Caco-2 (cell line): ENCODE measurements at regions not wholly inside any gene's neighbourhood (a gene's known extent, or its start where the extent isn't known, plus 50 kb on each side); places are given as distances from the start of the nearest gene placed in this dataset.

Source experiments
- BruUV-seq: library from RNA; stranded (reverse); fragments of 400-500 nt; replicated peaks from 2 replicates; lab custom pipeline; 2021; lab: Mats Ljungman, UMichigan
- CTCF ChIA-PET: fragments of 300-600 bp; sonication (Branson Sonifier 250); formaldehyde crosslinking; loops from one replicate; lab custom pipeline; 2022; ENCODE audit warnings: antibody characterized with exemption; lab: Charles Lee
- POLR2A ChIA-PET: fragments of 300-600 bp; sonication (Branson Sonifier 250); formaldehyde crosslinking; loops from one replicate; lab custom pipeline; 2022; ENCODE audit warnings: antibody characterized with exemption; lab: Charles Lee
- DNase-seq, 2 experiments: peaks; one replicate each; pipeline versions ENCODE4 v3.0.0 to v3.0.0-alpha.2; 2020 to 2022
- H3K27me3 ChIP-seq: replicated peaks from 2 replicates; pipeline ENCODE4 v1.6.0; 2011; ENCODE audit warnings: low read length; ENCODE audit not compliant: control insufficient read depth, insufficient read depth
- H3K36me3 ChIP-seq: 2 replicates; pipeline ENCODE4 v1.5.1; 2011; ENCODE audit warnings: low read length; ENCODE audit not compliant: control insufficient read depth, insufficient read depth
- H3K4me1 ChIP-seq: fragments of 250-450 bp; sonication (Bioruptor Pico); 2 replicates; pipeline ENCODE4 v1.5.1; 2020; ENCODE audit warnings: mild to moderate bottlenecking
- H3K4me3 ChIP-seq: 2 replicates; pipeline ENCODE4 v1.5.1; 2011; ENCODE audit warnings: low read depth, mild to moderate bottlenecking, control low read depth, low read length
- H3K9me3 ChIP-seq: fragments of 250-450 bp; sonication (Bioruptor Pico); 2 replicates; pipeline ENCODE4 v1.5.1; 2020; ENCODE audit warnings: mild to moderate bottlenecking, moderate library complexity
- H3K27ac Mint-ChIP-seq: one replicate; pipeline ENCODE4 v1.8.0; 2022; ENCODE audit warnings: mixed read lengths; ENCODE audit not compliant: unreplicated experiment
- H3K27me3 Mint-ChIP-seq: one replicate; pipeline ENCODE4 v1.8.0; 2022; ENCODE audit warnings: mixed read lengths; ENCODE audit not compliant: insufficient read depth, unreplicated experiment
- H3K36me3 Mint-ChIP-seq: one replicate; pipeline ENCODE4 v1.8.0; 2022; ENCODE audit warnings: mild to moderate bottlenecking, mixed read lengths; ENCODE audit not compliant: insufficient read depth, unreplicated experiment
- H3K4me1 Mint-ChIP-seq: one replicate; pipeline ENCODE4 v1.8.0; 2022; ENCODE audit warnings: low read depth, mixed read lengths; ENCODE audit not compliant: unreplicated experiment
- H3K4me3 Mint-ChIP-seq: one replicate; pipeline ENCODE4 v1.8.0; 2022; ENCODE audit warnings: mild to moderate bottlenecking, moderate library complexity, mixed read lengths; ENCODE audit not compliant: unreplicated experiment
- H3K9me3 Mint-ChIP-seq: one replicate; pipeline ENCODE4 v1.8.0; 2022; ENCODE audit warnings: mixed read lengths; ENCODE audit not compliant: unreplicated experiment
- CTCF ChIP-seq, 2 experiments: fragments of 200-600 bp in 1 of 2; IDR thresholded peaks; 1 replicate in 1 of 2; 2 replicates in 1 of 2; pipeline versions ENCODE4 v1.5.1 to v1.8.0; 2011 to 2022; ENCODE audit warnings: antibody characterized with exemption in 1 of 2, control low read depth in 1 of 2, inconsistent platforms in 1 of 2, low read depth in 1 of 2, low read length in 1 of 2, mild to moderate bottlenecking in 1 of 2, moderate library complexity in 1 of 2; ENCODE audit not compliant: insufficient read depth in 1 of 2, severe bottlenecking in 1 of 2, unreplicated experiment in 1 of 2
- intact Hi-C: fragments of 100-400 bp; cut with micrococcal nuclease; formaldehyde crosslinking; loops from one replicate; pipeline ENCODE4 v1.10.0; 2022; ENCODE audit not compliant: unreplicated experiment

- Mint-ChIP-seq H3K4me3 (no peak overlapping the region), H3K36me3 (no peaks in the 10 kb centered on the region), H3K4me1 (no peaks in the 10 kb centered on the region), H3K27ac (no peak overlapping the region), H3K9me3 (no peaks in the 10 kb centered on the region), H3K27me3 (no peaks in the 10 kb centered on the region)
- Histone ChIP-seq H3K9me3 (no peaks in the 10 kb centered on the region; the same call in 1 of the 2 replicates), H3K4me3 (no peak overlapping the region), H3K27me3 (no peaks in the 10 kb centered on the region), H3K36me3 (no peaks in the 10 kb centered on the region), H3K4me1 (no peaks in the 10 kb centered on the region)
- POLR2A ChIA-PET = no interaction called here
- CTCF ChIA-PET = interaction anchor here (0.6 kb wide), 1 partner anchor 59 kb away, joined by 3 read pairs; no protein-coding TSS in a partner anchor
- no TSS peak for BruUV-seq
- DNase-seq = peak in 1 of 2 experiments; percentile 31
- no peak for TF ChIP-seq CTCF (IDR thresholded peaks at IDR 0.05; ENCODE audit: insufficient read depth in 1 of 2, low read depth in 1 of 2, low read length in 1 of 2, severe bottlenecking in 1 of 2, unreplicated experiment in 1 of 2)
- intact Hi-C loops = no loop called here
Measured at GRCh38 chr11:70028147-70028855, 49.8 kb upstream of the ANO1 start.
